Suprapubic skin (tissue), 4 donors: ENCODE measurements at regions not wholly inside any gene's neighbourhood (a gene's known extent, or its start where the extent isn't known, plus 50 kb on each side); places are given as distances from the start of the nearest gene placed in this dataset.

Experiments used
- DNase-seq, 2 donors: peaks; one replicate each; pipeline ENCODE4 v3.0.0-alpha.2; 2019; ENCODE audit warnings: low spot score in 2 of 2
- H3K27ac ChIP-seq: fragments of 200-600 bp; sonication (generic); one replicate; pipeline ENCODE4 v1.5.1; 2019
- H3K27me3 ChIP-seq: fragments of 200-600 bp; sonication (generic); one replicate; pipeline ENCODE4 v1.5.1; 2019
- H3K36me3 ChIP-seq: fragments of 200-600 bp; sonication (generic); one replicate; pipeline ENCODE4 v1.5.1; 2019
- H3K4me1 ChIP-seq: fragments of 200-600 bp; sonication (generic); one replicate; pipeline ENCODE4 v1.5.1; 2019
- H3K4me3 ChIP-seq: fragments of 200-600 bp; sonication (generic); one replicate; pipeline ENCODE4 v1.5.1; 2019; ENCODE audit warnings: mild to moderate bottlenecking
- H3K9me3 ChIP-seq: fragments of 200-600 bp; sonication (generic); one replicate; pipeline ENCODE4 v1.5.1; 2019
- EP300 ChIP-seq: sonication (generic); formaldehyde crosslinking; IDR thresholded peaks from one replicate; pipeline ENCODE4 v1.6.1; 2017; ENCODE audit warnings: antibody characterized with exemption
- POLR2A ChIP-seq, 2 donors: fragments of 450-650 bp; IDR thresholded peaks; one replicate each; pipeline ENCODE4 v1.6.1; 2017; ENCODE audit warnings: antibody characterized with exemption in 2 of 2, mild to moderate bottlenecking in 2 of 2, moderate library complexity in 2 of 2
- POLR2AphosphoS5 ChIP-seq, 3 donors: sonication (generic); formaldehyde crosslinking; IDR thresholded peaks; one replicate each; pipeline ENCODE4 v1.6.1; 2017; ENCODE audit warnings: antibody characterized with exemption in 3 of 3
- WGBS: methylation state at CpG from one replicate; pipeline ENCODE4 v1.1.5; 2018; 5-methylcytosine and 5-hydroxymethylcytosine counted together
- TF ChIP-seq, protein P1 (sequence below), 2 donors: fragments of 200-600 bp in 1 of 2; fragments of 450-650 bp in 1 of 2; sonication (generic) in 1 of 2; IDR thresholded peaks; one replicate each; pipeline ENCODE4 v1.5.1; 2016 to 2019; ENCODE audit warnings: antibody characterized with exemption in 2 of 2, mild to moderate bottlenecking in 1 of 2, moderate library complexity in 1 of 2

DNA sequence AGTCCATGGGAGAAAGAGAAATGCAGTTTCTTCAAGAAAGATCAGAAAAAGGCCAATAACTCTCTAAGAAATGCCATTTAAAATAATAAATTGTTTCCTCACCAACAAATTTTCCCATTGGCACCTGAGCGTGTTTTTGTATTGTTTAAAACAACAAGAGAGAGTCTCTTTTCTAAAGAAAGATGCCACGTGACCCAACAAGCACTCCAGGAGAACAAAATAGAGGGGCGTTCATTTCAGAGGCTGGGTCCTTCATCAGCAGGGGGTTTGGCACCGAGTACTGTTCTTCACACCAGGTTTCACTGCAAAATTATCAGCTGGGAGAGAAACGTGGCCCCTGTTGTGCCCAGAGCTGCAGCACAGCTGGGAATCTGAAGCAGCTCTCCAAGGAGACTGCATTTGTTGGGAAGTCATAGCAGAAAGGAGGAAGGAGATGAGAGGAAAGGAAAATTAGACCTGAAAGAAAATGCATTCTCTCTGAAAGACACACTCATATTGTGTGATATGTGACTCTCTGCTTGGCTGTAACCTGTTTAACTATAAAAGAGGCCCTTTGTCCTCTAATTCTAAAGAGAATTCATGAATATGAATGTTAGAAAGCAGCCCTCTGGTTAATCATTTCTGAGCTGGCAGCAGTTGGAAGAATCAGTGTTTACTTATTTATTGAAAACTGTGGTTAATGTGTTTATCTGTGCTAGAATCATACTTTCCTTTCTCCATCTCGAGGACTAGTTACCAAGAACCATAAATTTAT, 205.3 kb upstream of the CDH20 start:
- Histone ChIP-seq H3K27me3 (no peaks in the 10 kb centered on the region), H3K4me1 (no peaks in the 10 kb centered on the region), H3K36me3 (no peaks in the 10 kb centered on the region), H3K4me3 (no peak overlapping the region), H3K9me3 (no peaks in the 10 kb centered on the region), H3K27ac (no peak overlapping the region)
- TF ChIP-seq POLR2A (IDR thresholded peaks at IDR 0.05) (no peak), EP300 (no peak), POLR2AphosphoS5 (IDR thresholded peaks at IDR 0.05) (no peak)
- TF ChIP-seq, protein P1, sequence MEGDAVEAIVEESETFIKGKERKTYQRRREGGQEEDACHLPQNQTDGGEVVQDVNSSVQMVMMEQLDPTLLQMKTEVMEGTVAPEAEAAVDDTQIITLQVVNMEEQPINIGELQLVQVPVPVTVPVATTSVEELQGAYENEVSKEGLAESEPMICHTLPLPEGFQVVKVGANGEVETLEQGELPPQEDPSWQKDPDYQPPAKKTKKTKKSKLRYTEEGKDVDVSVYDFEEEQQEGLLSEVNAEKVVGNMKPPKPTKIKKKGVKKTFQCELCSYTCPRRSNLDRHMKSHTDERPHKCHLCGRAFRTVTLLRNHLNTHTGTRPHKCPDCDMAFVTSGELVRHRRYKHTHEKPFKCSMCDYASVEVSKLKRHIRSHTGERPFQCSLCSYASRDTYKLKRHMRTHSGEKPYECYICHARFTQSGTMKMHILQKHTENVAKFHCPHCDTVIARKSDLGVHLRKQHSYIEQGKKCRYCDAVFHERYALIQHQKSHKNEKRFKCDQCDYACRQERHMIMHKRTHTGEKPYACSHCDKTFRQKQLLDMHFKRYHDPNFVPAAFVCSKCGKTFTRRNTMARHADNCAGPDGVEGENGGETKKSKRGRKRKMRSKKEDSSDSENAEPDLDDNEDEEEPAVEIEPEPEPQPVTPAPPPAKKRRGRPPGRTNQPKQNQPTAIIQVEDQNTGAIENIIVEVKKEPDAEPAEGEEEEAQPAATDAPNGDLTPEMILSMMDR (IDR thresholded peaks at IDR 0.05): no peak
- 59% methylated on average over 6 of the region's 6 CpGs for WGBS
- DNase-seq: no peak

DNA sequence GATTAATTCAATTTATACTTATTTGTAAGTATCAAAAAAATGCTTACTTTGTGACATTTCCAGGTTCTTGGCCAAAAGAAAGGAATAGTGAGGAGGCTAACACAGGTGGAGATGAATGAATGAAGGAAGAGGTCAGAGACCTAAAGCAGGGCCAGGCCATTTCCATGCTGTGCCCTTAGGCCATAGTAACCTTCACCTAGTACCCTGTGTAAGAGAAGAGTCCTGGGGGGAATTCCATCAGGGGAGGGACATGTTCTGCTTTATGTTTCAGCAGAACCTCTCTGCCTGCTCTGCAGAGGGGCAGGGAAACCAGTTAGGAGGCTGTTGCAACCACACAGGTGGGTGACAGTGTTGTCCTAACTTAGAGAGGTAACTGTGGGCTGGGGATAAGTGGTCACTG, 204.2 kb upstream of the CDH20 start:
- Histone ChIP-seq H3K27ac (no peak overlapping the region), H3K27me3 (no peaks in the 10 kb centered on the region), H3K4me3 (no peak overlapping the region), H3K36me3 (no peaks in the 10 kb centered on the region), H3K9me3 (no peaks in the 10 kb centered on the region), H3K4me1 (no peaks in the 10 kb centered on the region)
- TF ChIP-seq POLR2AphosphoS5 (IDR thresholded peaks at IDR 0.05) (no peak), EP300 (no peak), POLR2A (IDR thresholded peaks at IDR 0.05) (no peak)
- TF ChIP-seq, protein P1 (IDR thresholded peaks at IDR 0.05): no peak
- DNase-seq: no peak

GRCh38 chr18:61132031-61132430, 201.2 kb upstream of the CDH20 start:
- H3K4me3 ChIP-seq: no peak overlapping the region
- DNase-seq: no peak
- WGBS: 51% methylated on average over 2 of the region's 2 CpGs

GRCh38 chr18:61133783-61134182, 199.4 kb upstream of the CDH20 start:
- no peak for DNase-seq
- H3K4me3 ChIP-seq: no peak overlapping the region
- no peaks in the 10 kb centered on the region for H3K36me3 ChIP-seq
- no peak overlapping the region for H3K27ac ChIP-seq
- 82% methylated on average over 2 of the region's 2 CpGs for WGBS
- no peaks in the 10 kb centered on the region for H3K4me1 ChIP-seq
- H3K27me3 ChIP-seq: no peaks in the 10 kb centered on the region
- H3K9me3 ChIP-seq: no peaks in the 10 kb centered on the region
- TF ChIP-seq POLR2A (IDR thresholded peaks at IDR 0.05) (no peak), POLR2AphosphoS5 (IDR thresholded peaks at IDR 0.05) (no peak), EP300 (no peak)
- TF ChIP-seq, protein P1 (IDR thresholded peaks at IDR 0.05): no peak

More at GRCh38 chr18:61132031-61132430, 201.2 kb upstream of the CDH20 start:
- Histone ChIP-seq H3K9me3 (no peaks in the 10 kb centered on the region), H3K27me3 (no peaks in the 10 kb centered on the region), H3K27ac (no peak overlapping the region), H3K36me3 (no peaks in the 10 kb centered on the region), H3K4me1 (no peaks in the 10 kb centered on the region)
- TF ChIP-seq POLR2A (IDR thresholded peaks at IDR 0.05) (no peak), EP300 (no peak), POLR2AphosphoS5 (IDR thresholded peaks at IDR 0.05) (no peak)
- TF ChIP-seq, protein P1 (IDR thresholded peaks at IDR 0.05): no peak

DNA sequence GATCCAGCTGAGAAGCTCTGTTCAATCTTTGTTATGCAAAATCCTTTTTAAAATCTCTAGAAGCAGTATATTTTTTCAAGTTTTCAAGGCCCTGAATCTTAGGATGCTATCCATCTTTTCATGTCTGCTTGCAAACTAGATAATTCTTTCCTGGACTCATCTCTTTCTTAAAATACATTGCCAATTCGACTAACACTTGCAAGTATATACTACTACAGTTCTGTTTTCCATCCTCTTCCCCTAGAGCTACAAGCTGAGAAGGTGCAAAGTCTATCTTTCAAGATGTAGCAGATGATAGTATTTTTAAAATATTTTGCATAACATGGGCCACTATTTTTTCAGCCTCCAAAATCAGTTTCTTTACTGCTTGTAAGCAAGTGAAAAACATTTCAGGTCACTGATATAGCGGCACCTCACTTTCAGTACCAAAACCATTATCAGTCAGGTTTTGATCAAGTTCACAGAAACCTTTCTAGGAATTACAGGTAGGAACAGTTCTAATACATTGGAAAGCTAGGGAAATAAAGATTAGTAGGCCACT, 196.4 kb upstream of the CDH20 start:
- Histone ChIP-seq H3K4me3 (no peak overlapping the region), H3K27me3 (no peaks in the 10 kb centered on the region), H3K36me3 (no peaks in the 10 kb centered on the region), H3K9me3 (no peaks in the 10 kb centered on the region), H3K4me1 (no peaks in the 10 kb centered on the region), H3K27ac (no peak overlapping the region)
- TF ChIP-seq POLR2AphosphoS5 (IDR thresholded peaks at IDR 0.05): no peak
- WGBS: 75% methylated on average over 2 of the region's 2 CpGs
- no peak for DNase-seq
